K562 (cell line): ENCODE measurements at regions not wholly inside any gene's neighbourhood (a gene's known extent, or its start where the extent isn't known, plus 50 kb on each side); places are given as distances from the start of the nearest gene placed in this dataset.

ENCODE experiments used
- ADNP ChIP-seq: fragments of 200-800 bp; sonication (Bioruptor generic); IDR thresholded peaks from 2 replicates; pipeline ENCODE4 v1.6.1; 2016; ENCODE audit warnings: missing genetic modification characterization, missing compliant biosample characterization
- CCAR2 ChIP-seq: fragments of 200-400 bp; formaldehyde crosslinking; IDR thresholded peaks from 2 replicates; pipeline ENCODE4 v1.6.1; 2017; ENCODE audit warnings: mild to moderate bottlenecking, low read depth, low read length
- CREB3L1 ChIP-seq: fragments of 450-650 bp; IDR thresholded peaks from 2 replicates; pipeline ENCODE4 v1.6.1; 2014; ENCODE audit warnings: low read depth, mild to moderate bottlenecking, moderate library complexity, borderline replicate concordance
- FOXK1 ChIP-seq: sonication (generic); formaldehyde crosslinking; IDR thresholded peaks from 2 replicates; pipeline ENCODE4 v1.8.0; 2022; ENCODE audit warnings: missing genetic modification reagents, mild to moderate bottlenecking, borderline replicate concordance
- GMEB1 ChIP-seq: fragments of 250-450 bp; sonication (Bioruptor Pico); IDR thresholded peaks from 2 replicates; pipeline ENCODE4 v1.4.0; 2020; ENCODE audit warnings: mild to moderate bottlenecking
- KLF10 ChIP-seq: fragments of 250-450 bp; sonication (Bioruptor Pico); IDR thresholded peaks from 2 replicates; pipeline ENCODE4 v1.6.1; 2021; ENCODE audit warnings: matching md5 sums
- L3MBTL2 ChIP-seq: fragments of 450-650 bp; IDR thresholded peaks from 2 replicates; pipeline ENCODE4 v1.6.1; 2016; ENCODE audit warnings: mild to moderate bottlenecking, moderate library complexity
- MGA ChIP-seq: fragments of 450-650 bp; IDR thresholded peaks from 2 replicates; pipeline ENCODE4 v1.6.1; 2016; ENCODE audit warnings: mild to moderate bottlenecking, moderate library complexity
- MXI1 ChIP-seq: IDR thresholded peaks from 2 replicates; pipeline ENCODE4 v1.6.1; 2011; ENCODE audit warnings: low read depth, mild to moderate bottlenecking, improper control_type of control experiment, low read length
- ZHX1 ChIP-seq: fragments of 150-350 bp; conservative IDR thresholded peaks from 2 replicates; pipeline ENCODE4 v1.6.1; 2014; ENCODE audit warnings: low read length
- ZNF212 ChIP-seq: fragments of 450-650 bp; formaldehyde crosslinking; IDR thresholded peaks from 2 replicates; pipeline ENCODE4 v1.4.0; 2020; ENCODE audit warnings: mild to moderate bottlenecking
- ZNF444 ChIP-seq: fragments of 250-450 bp; sonication (Bioruptor Pico); IDR thresholded peaks from 2 replicates; pipeline ENCODE4 v1.4.0; 2020; ENCODE audit warnings: mild to moderate bottlenecking, moderate library complexity

GRCh38 chr12:102596687-102597086, 116.3 kb upstream of the IGF1 start (continued):
- TF ChIP-seq MGA (no peak), MXI1 (no peak), L3MBTL2 (no peak), KLF10 (CRISPR knock-in tag) (no peak), FOXK1 (CRISPR knock-in tag) (no peak), CCAR2 (no peak), CREB3L1 (no peak), ZNF444 (CRISPR knock-in tag) (no peak), ZNF212 (CRISPR knock-in tag) (no peak), ADNP (tag) (no peak), GMEB1 (no peak), ZHX1 (no peak)
